ENCODE measurements at regions not wholly inside any gene's neighbourhood (a gene's known extent, or its start where the extent isn't known, plus 50 kb on each side); places are given as distances from the start of the nearest gene placed in this dataset.

DNA sequence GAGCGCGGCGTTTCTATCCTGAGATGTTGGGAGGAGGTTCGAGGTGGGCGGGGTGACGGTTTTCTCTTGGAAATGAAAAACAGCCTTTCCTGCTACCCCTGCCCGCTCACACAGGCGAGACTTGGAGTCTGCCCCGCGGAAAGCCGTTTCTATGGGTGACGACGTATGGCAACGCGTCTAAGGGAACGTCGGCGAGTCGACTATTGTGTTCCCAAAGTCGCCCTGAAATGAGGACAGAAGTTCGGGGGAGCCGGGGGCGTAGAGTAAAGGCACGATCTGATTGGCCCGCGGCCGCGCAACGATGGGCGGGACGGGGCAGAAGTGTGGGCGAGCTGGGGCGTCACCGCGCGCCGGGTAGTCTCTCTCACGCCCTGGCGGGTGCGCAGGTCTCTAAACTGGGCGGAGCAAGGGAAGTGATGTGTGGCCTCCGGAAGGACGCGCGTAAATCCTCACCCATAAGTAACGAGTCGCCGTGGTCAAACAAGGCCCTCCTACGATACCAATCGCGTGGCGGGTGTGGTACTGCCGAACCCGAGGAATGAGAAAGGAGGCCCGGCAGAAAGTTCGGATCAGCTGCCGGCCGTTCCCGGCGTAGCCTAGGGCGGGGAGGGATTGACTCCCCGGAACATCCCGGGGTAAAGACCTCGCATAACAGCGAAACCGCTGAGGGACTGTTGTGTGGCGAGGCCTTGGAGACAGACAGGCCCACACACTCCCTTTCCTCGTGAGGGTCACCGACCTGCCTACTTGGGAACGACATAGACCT, 89.6 kb downstream of the FAM161A start:
- no peak for TF ChIP-seq CTCF (IDR thresholded peaks at IDR 0.05; ENCODE audit: insufficient read depth, low read length, poor library complexity, severe bottlenecking)

DNA sequence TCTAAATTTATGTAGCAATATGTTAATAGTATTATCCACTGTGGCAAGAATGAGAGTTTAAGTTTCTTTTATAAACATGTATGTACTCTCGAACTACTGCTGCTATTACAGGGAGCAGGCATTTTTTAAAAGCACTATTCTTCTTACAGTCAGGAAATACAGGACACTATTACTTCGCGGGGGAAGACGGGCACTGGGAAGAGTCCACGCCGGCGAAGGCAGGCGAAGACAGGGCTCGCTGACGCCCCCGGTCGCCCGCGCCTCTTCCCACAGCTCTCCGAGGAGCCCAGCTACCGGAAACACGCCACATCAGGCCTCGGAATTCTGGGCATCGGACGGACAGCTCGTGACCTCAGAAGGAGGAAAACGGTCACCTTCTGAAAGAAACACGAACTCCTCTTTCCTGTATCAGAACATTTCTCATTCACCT, 90.2 kb downstream of the FAM161A start:
- Histone ChIP-seq H3K36me3 (ENCODE audit: control insufficient read depth, insufficient read depth, low read length) (no peaks in the 10 kb centered on the region), H3K4me3 (ENCODE audit: low read depth, low read length) (peak overlapping the region; percentile 82), H3K27me3 (ENCODE audit: control insufficient read depth, insufficient read depth, low read length) (no peaks in the 10 kb centered on the region)
- DNase-seq (ENCODE audit: low read depth): peak; percentile 60
- TF ChIP-seq CTCF (IDR thresholded peaks at IDR 0.05; ENCODE audit: insufficient read depth, low read length, poor library complexity, severe bottlenecking): peak; percentile 45

More for the DNA sequence above, 89.6 kb downstream of the FAM161A start:
- Histone ChIP-seq H3K4me3 (ENCODE audit: low read depth, low read length) (peak overlapping the region; percentile 82), H3K36me3 (ENCODE audit: control insufficient read depth, insufficient read depth, low read length) (no peaks in the 10 kb centered on the region), H3K27me3 (ENCODE audit: control insufficient read depth, insufficient read depth, low read length) (no peaks in the 10 kb centered on the region)
- peak; percentile 98 for DNase-seq (ENCODE audit: low read depth)

- H3K4me3 ChIP-seq (ENCODE audit: low read depth, low read length): no peak overlapping the region
- H3K36me3 ChIP-seq (ENCODE audit: control insufficient read depth, insufficient read depth, low read length): no peaks in the 10 kb centered on the region
- no peaks in the 10 kb centered on the region for H3K27me3 ChIP-seq (ENCODE audit: control insufficient read depth, insufficient read depth, low read length)
- no peak for TF ChIP-seq CTCF (IDR thresholded peaks at IDR 0.05; ENCODE audit: insufficient read depth, low read length, poor library complexity, severe bottlenecking)
- no peak for DNase-seq (ENCODE audit: low read depth)
These were observed 91.6 kb downstream of the FAM161A start for GRCh38 chr2:61762292-61762691.

DNA sequence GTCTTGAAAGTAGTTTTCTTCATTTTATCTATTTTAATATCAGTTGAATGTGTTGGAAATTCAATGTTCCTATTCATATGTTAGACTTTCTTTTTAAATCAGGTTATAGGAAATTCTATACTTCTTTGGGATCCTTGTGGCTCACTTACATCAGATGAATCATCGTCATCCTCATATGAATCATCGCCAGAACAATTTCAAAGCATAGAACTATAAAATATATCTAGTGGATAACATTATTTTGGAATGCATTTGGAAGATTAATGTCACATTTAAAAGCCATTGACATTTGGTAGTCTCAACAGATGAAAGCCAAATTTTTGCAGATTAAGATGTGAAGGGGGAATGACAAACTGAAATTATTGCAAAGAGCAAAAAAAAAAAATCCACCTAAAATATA, 94.1 kb downstream of the FAM161A start:
- no peak for DNase-seq (ENCODE audit: low read depth)
- Histone ChIP-seq H3K27me3 (ENCODE audit: control insufficient read depth, insufficient read depth, low read length) (no peaks in the 10 kb centered on the region), H3K4me3 (ENCODE audit: low read depth, low read length) (no peak overlapping the region), H3K36me3 (ENCODE audit: control insufficient read depth, insufficient read depth, low read length) (no peaks in the 10 kb centered on the region)
- TF ChIP-seq CTCF (IDR thresholded peaks at IDR 0.05; ENCODE audit: insufficient read depth, low read length, poor library complexity, severe bottlenecking): no peak

DNA sequence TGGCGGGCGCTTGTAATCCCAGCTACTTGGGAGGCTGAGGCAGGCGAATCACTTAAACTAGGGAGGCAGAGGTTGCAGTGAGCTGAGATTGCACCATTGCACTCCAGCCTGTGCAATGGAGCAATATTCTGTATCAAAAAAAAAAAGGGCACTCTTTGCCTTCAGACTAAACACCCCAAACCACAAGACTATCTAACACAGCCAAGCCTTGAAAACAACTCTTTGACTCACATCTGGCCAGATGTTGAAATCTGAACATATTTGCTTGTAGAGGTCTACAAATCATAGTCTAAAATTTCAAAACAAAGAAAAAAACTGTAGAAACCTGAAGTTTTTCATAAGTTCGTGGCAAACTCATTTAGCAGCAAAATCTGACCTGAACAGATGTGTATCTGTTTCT, 94.9 kb downstream of the FAM161A start:
- H3K27me3 ChIP-seq (ENCODE audit: control insufficient read depth, insufficient read depth, low read length): no peaks in the 10 kb centered on the region
- no peak for DNase-seq (ENCODE audit: low read depth)
- H3K36me3 ChIP-seq (ENCODE audit: control insufficient read depth, insufficient read depth, low read length): no peaks in the 10 kb centered on the region
- no peak for TF ChIP-seq CTCF (IDR thresholded peaks at IDR 0.05; ENCODE audit: insufficient read depth, low read length, poor library complexity, severe bottlenecking)
- no peak overlapping the region for H3K4me3 ChIP-seq (ENCODE audit: low read depth, low read length)

DNA sequence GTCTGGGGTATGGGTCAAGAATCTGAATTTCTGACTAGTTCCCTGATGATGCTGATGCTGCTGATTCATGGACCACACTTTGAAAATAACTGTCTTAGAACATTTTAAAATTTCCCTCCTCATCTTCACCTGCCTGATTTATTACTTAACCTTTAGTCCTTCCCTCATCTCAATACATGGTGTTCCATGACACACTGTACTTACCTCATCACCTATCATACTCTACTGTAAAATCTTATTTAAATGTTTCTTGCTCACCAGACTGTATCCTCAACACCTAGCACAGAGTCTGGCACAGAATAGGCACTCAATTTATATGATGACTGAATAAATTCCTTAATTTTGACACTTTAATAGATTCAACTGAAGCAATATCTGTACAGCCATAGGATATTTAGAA, 95.7 kb downstream of the FAM161A start:
- DNase-seq (ENCODE audit: low read depth): no peak
- H3K4me3 ChIP-seq (ENCODE audit: low read depth, low read length): no peak overlapping the region
- H3K27me3 ChIP-seq (ENCODE audit: control insufficient read depth, insufficient read depth, low read length): no peaks in the 10 kb centered on the region
- H3K36me3 ChIP-seq (ENCODE audit: control insufficient read depth, insufficient read depth, low read length): no peaks in the 10 kb centered on the region
- TF ChIP-seq CTCF (IDR thresholded peaks at IDR 0.05; ENCODE audit: insufficient read depth, low read length, poor library complexity, severe bottlenecking): no peak

All from kidney epithelial cell (primary cell).